Neural progenitor cell (in vitro differentiated cells): ENCODE measurements at regions not wholly inside any gene's neighbourhood (a gene's known extent, or its start where the extent isn't known, plus 50 kb on each side); places are given as distances from the start of the nearest gene placed in this dataset.

Experiments used
- DNase-seq: peaks from one replicate; pipeline ENCODE4 v3.0.0-alpha.2; 2016; ENCODE audit warnings: low spot score
- H2AFZ ChIP-seq: fragments of 200-600 bp; sonication (generic); replicated peaks from 2 replicates; pipeline ENCODE4 v1.6.1; 2016; ENCODE audit warnings: antibody characterized with exemption
- H3F3A ChIP-seq: fragments of 200-600 bp; sonication (generic); 2 replicates; pipeline ENCODE4 v1.6.1; 2016; ENCODE audit warnings: antibody characterized with exemption, low read depth
- H3K27ac ChIP-seq: fragments of 200-600 bp; sonication (generic); 2 replicates; pipeline ENCODE4 v1.5.1; 2016; ENCODE audit warnings: mild to moderate bottlenecking
- H3K27me3 ChIP-seq: fragments of 200-600 bp; sonication (generic); 2 replicates; pipeline ENCODE4 v1.6.1; 2016; ENCODE audit warnings: mild to moderate bottlenecking, moderate library complexity
- H3K36me3 ChIP-seq: fragments of 200-600 bp; sonication (generic); 2 replicates; pipeline ENCODE4 v1.5.1; 2016
- H3K4me1 ChIP-seq: fragments of 200-600 bp; sonication (generic); 2 replicates; pipeline ENCODE4 v1.6.1; 2016; ENCODE audit warnings: mixed run types
- H3K4me2 ChIP-seq: fragments of 200-600 bp; sonication (generic); 2 replicates; pipeline ENCODE4 v1.6.1; 2016
- H3K4me3 ChIP-seq: fragments of 200-600 bp; sonication (generic); 2 replicates; pipeline ENCODE4 v1.5.1; 2016
- H3K79me2 ChIP-seq: fragments of 200-600 bp; sonication (generic); 2 replicates; pipeline ENCODE4 v1.6.1; 2016; ENCODE audit warnings: low read depth
- H3K9ac ChIP-seq: fragments of 200-600 bp; sonication (generic); 2 replicates; pipeline ENCODE4 v1.6.1; 2016
- H3K9me3 ChIP-seq: fragments of 200-600 bp; sonication (generic); 2 replicates; pipeline ENCODE4 v1.5.1; 2016; ENCODE audit warnings: low read depth
- H4K20me1 ChIP-seq: fragments of 200-600 bp; sonication (generic); 2 replicates; pipeline ENCODE4 v1.6.1; 2016; ENCODE audit warnings: low read depth
- H3K27ac Mint-ChIP-seq: 3 replicates; pipeline ENCODE4 v1.8.0; 2021; ENCODE audit warnings: mixed read lengths
- H3K27me3 Mint-ChIP-seq: 2 replicates; pipeline ENCODE4 v1.8.0; 2022; ENCODE audit warnings: low read depth, mild to moderate bottlenecking, inconsistent platforms, moderate library complexity, mixed read lengths; ENCODE audit not compliant: insufficient read depth
- H3K36me3 Mint-ChIP-seq: 3 replicates; pipeline ENCODE4 v1.8.0; 2021; ENCODE audit warnings: mixed read lengths
- H3K4me1 Mint-ChIP-seq: 3 replicates; pipeline ENCODE4 v1.8.0; 2021; ENCODE audit warnings: mixed read lengths
- H3K4me3 Mint-ChIP-seq: 3 replicates; pipeline ENCODE4 v1.8.0; 2021; ENCODE audit warnings: mild to moderate bottlenecking, moderate library complexity, mixed read lengths
- H3K9me3 Mint-ChIP-seq: 3 replicates; pipeline ENCODE4 v1.8.0; 2020; ENCODE audit warnings: mixed read lengths
- CTCF ChIP-seq: fragments of 200-600 bp; sonication (generic); IDR thresholded peaks from 2 replicates; pipeline ENCODE4 v1.5.1; 2017; ENCODE audit warnings: antibody characterized with exemption, mild to moderate bottlenecking
- EZH2 ChIP-seq: fragments of 200-600 bp; sonication (generic); IDR thresholded peaks from 2 replicates; pipeline ENCODE4 v1.6.1; 2017; ENCODE audit warnings: antibody characterized with exemption, mild to moderate bottlenecking, moderate library complexity
- EZH2phosphoT487 ChIP-seq: fragments of 200-600 bp; sonication (generic); IDR thresholded peaks from 2 replicates; pipeline ENCODE4 v1.6.1; 2017; ENCODE audit warnings: antibody characterized with exemption

DNA sequence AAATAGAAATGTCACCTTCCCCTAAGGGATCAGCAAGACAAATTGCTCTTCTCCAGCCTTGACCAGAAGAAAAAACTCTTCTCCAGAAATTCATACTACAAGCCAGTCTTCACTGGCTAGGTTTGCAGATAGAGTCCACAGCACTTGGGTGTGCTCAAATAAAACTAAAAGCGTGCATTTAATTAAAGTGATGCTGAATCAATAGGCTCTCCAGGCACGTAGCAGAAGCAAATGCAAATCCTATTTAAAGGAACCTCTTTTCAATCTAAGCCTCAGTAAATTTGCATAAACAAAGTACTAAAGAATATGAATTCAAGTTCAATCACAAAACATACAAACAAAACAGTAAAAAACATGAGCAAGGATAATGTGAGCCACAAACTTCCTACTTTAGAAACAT lies 744.4 kb upstream of the FANCL start:
- Histone ChIP-seq H3K9ac (no peak overlapping the region), H3K79me2 (no peaks in the 10 kb centered on the region), H3K36me3 (no peaks in the 10 kb centered on the region), H3K4me2 (no peak overlapping the region), H4K20me1 (no peaks in the 10 kb centered on the region), H3K4me3 (no peak overlapping the region), H3K4me1 (no peaks in the 10 kb centered on the region), H3K27ac (no peak overlapping the region), H2AFZ (no peak overlapping the region), H3K27me3 (no peaks in the 10 kb centered on the region), H3K9me3 (no peaks in the 10 kb centered on the region), H3F3A (no peaks in the 10 kb centered on the region)
- peaks cover 4% of the 10 kb centered on the region for H3K9me3 Mint-ChIP-seq
- no peak overlapping the region for H3K4me3 Mint-ChIP-seq
- DNase-seq: no peak
- H3K27ac Mint-ChIP-seq: no peak overlapping the region
- TF ChIP-seq CTCF (no peak), EZH2phosphoT487 (no peak), EZH2 (no peak)
- no peaks in the 10 kb centered on the region for H3K4me1 Mint-ChIP-seq
- H3K36me3 Mint-ChIP-seq: no peaks in the 10 kb centered on the region
- H3K27me3 Mint-ChIP-seq: no peaks in the 10 kb centered on the region

DNA sequence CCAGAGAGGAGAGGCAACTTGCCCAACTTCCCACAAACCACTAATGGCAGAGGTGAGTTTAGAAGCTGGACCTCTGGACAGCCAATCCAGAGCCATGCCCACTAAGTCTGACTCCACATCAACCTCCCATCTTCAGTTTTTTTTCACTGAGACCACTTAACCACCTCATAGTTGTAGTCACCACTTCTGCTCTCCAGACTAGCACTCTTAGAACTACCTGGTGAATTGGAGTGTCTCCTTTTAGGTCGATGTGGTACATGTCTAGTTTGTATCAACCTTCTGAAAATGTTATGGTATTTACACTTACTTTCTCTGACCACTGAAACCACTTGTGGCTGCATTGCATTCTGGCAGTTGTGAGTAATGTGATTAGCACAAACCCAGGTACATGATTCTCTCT lies 743.6 kb upstream of the FANCL start:
- Histone ChIP-seq H3K4me3 (no peak overlapping the region), H3K9me3 (no peaks in the 10 kb centered on the region), H3K4me2 (no peak overlapping the region), H3K9ac (no peak overlapping the region), H2AFZ (no peak overlapping the region), H4K20me1 (no peaks in the 10 kb centered on the region), H3K27ac (no peak overlapping the region), H3K79me2 (no peaks in the 10 kb centered on the region), H3K27me3 (no peaks in the 10 kb centered on the region), H3K4me1 (no peaks in the 10 kb centered on the region), H3F3A (no peaks in the 10 kb centered on the region), H3K36me3 (no peaks in the 10 kb centered on the region)
- TF ChIP-seq EZH2phosphoT487 (no peak), CTCF (no peak), EZH2 (no peak)
- no peaks in the 10 kb centered on the region for H3K27me3 Mint-ChIP-seq
- no peaks in the 10 kb centered on the region for H3K36me3 Mint-ChIP-seq
- H3K9me3 Mint-ChIP-seq: peaks cover 4% of the 10 kb centered on the region
- H3K27ac Mint-ChIP-seq: no peak overlapping the region
- DNase-seq: no peak
- H3K4me3 Mint-ChIP-seq: no peak overlapping the region
- no peaks in the 10 kb centered on the region for H3K4me1 Mint-ChIP-seq

DNA sequence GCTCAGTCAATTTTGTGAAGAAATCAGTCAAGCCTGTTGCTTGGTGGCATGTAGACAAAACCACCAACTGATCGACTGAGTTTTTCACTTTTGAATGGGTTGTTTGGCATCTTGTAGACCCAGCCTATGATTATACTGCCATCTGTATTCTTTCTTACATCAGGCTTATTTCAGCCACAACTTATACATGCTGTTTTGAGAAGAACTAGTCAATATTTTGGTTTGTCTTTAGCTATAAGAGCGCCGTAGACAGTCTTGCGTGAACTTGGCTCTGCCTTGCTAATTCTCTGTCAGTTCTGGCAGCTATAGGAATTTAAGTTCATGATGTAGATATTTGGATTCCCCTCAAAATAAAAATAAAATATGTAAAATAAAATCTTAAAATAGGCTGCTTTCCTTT lies 742.0 kb upstream of the FANCL start:
- Histone ChIP-seq H3K9ac (no peak overlapping the region), H3K4me3 (no peak overlapping the region), H3K4me2 (no peak overlapping the region), H3K27me3 (no peaks in the 10 kb centered on the region), H3K9me3 (no peaks in the 10 kb centered on the region), H2AFZ (no peak overlapping the region), H3K36me3 (no peaks in the 10 kb centered on the region), H3F3A (no peaks in the 10 kb centered on the region), H3K79me2 (no peaks in the 10 kb centered on the region), H4K20me1 (no peaks in the 10 kb centered on the region), H3K27ac (no peak overlapping the region), H3K4me1 (no peaks in the 10 kb centered on the region)
- Mint-ChIP-seq H3K36me3 (no peaks in the 10 kb centered on the region), H3K4me1 (no peaks in the 10 kb centered on the region), H3K4me3 (no peak overlapping the region), H3K27ac (no peak overlapping the region), H3K27me3 (no peaks in the 10 kb centered on the region), H3K9me3 (no peaks in the 10 kb centered on the region)
- no peak for DNase-seq
- TF ChIP-seq EZH2: no peak
- TF ChIP-seq CTCF: no peak
- no peak for TF ChIP-seq EZH2phosphoT487

DNA sequence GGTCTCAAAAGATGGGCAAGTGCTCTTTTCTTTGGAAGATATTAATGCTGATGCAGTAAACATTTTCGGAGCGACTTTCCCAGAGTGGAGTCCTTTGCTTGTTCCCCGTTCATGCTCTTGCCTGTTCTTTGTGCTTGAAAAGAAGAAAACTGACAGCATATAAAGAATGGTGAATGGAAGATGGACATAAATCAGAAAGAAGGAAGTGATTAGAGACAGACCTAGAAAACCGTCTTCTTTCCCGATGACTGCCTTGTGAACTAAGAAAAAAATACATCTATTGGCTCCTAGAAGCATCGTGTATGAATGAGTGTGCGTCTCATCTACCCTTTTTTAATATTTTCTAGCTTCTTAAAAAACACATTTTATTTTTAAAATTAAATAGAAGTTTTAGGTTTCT lies 740.1 kb upstream of the FANCL start:
- Mint-ChIP-seq H3K4me1 (peaks cover 4% of the 10 kb centered on the region), H3K4me3 (no peak overlapping the region), H3K27ac (no peak overlapping the region), H3K36me3 (no peaks in the 10 kb centered on the region), H3K9me3 (no peaks in the 10 kb centered on the region), H3K27me3 (peaks cover 3% of the 10 kb centered on the region)
- H3K27me3 ChIP-seq: no peaks in the 10 kb centered on the region
- no peak overlapping the region for H3K4me3 ChIP-seq
- no peak for DNase-seq
- H3K27ac ChIP-seq: no peak overlapping the region
- H3K4me2 ChIP-seq: no peak overlapping the region
- H3K79me2 ChIP-seq: no peaks in the 10 kb centered on the region
- H4K20me1 ChIP-seq: no peaks in the 10 kb centered on the region
- no peaks in the 10 kb centered on the region for H3F3A ChIP-seq
- no peaks in the 10 kb centered on the region for H3K4me1 ChIP-seq
- no peak overlapping the region for H3K9ac ChIP-seq
- no peak overlapping the region for H2AFZ ChIP-seq
- no peaks in the 10 kb centered on the region for H3K36me3 ChIP-seq
- H3K9me3 ChIP-seq: no peaks in the 10 kb centered on the region
- TF ChIP-seq EZH2phosphoT487: no peak
- TF ChIP-seq EZH2: no peak
- no peak for TF ChIP-seq CTCF
